PC-3 (cell line): ENCODE measurements at regions not wholly inside any gene's neighbourhood (a gene's known extent, or its start where the extent isn't known, plus 50 kb on each side); places are given as distances from the start of the nearest gene placed in this dataset.

Source experiments
- ATAC-seq: fragments of 200-7000 bp; cut with Tn5 transposase; 2 replicates; pipeline ENCODE4 v1.9.1; 2020; ENCODE audit warnings: mild to moderate bottlenecking, moderate library complexity
- BruUV-seq: library from RNA; stranded (reverse); fragments of 400-500 nt; replicated peaks from 2 replicates; lab custom pipeline; 2021; lab: Mats Ljungman, UMichigan
- CTCF ChIA-PET: fragments of 300-600 bp; sonication (Branson Sonifier 250); formaldehyde crosslinking; loops from one replicate; lab custom pipeline; 2022; ENCODE audit warnings: antibody characterized with exemption; lab: Charles Lee
- POLR2A ChIA-PET: fragments of 300-600 bp; sonication (Branson Sonifier 250); formaldehyde crosslinking; loops from one replicate; lab custom pipeline; 2022; ENCODE audit warnings: antibody characterized with exemption; ENCODE audit not compliant: unreplicated experiment; lab: Charles Lee
- DNase-seq: peaks from one replicate; pipeline ENCODE4 v3.0.0-alpha.2; 2015
- H2AFZ ChIP-seq: fragments of 300-600 bp; sonication (generic); 2 replicates; pipeline ENCODE4 v1.6.0; 2016; ENCODE audit warnings: antibody characterized with exemption, low read length
- H3F3A ChIP-seq: fragments of 300-600 bp; sonication (generic); one replicate; pipeline ENCODE4 v1.6.0; 2017; ENCODE audit warnings: antibody characterized with exemption, low read length, control low read depth, mild to moderate bottlenecking; ENCODE audit not compliant: unreplicated experiment
- H3K27ac ChIP-seq: fragments of 300-600 bp; sonication (generic); 2 replicates; pipeline ENCODE4 v1.5.1; 2016; ENCODE audit warnings: mild to moderate bottlenecking, low read length
- H3K27me3 ChIP-seq: fragments of 300-600 bp; sonication (generic); 2 replicates; pipeline ENCODE4 v1.6.1; 2016; ENCODE audit warnings: low read length, mixed read lengths
- H3K36me3 ChIP-seq: fragments of 300-600 bp; sonication (generic); 2 replicates; pipeline ENCODE4 v1.6.1; 2016; ENCODE audit warnings: low read depth, mixed run types, low read length, mixed read lengths
- H3K4me1 ChIP-seq: fragments of 300-600 bp; sonication (generic); 2 replicates; pipeline ENCODE4 v1.5.1; 2016; ENCODE audit warnings: low read length; ENCODE audit not compliant: insufficient read depth
- H3K4me2 ChIP-seq: fragments of 300-600 bp; sonication (generic); 2 replicates; pipeline ENCODE4 v1.6.0; 2016; ENCODE audit warnings: low read length
- H3K4me3 ChIP-seq: fragments of 300-600 bp; sonication (generic); 2 replicates; pipeline ENCODE4 v1.5.1; 2016; ENCODE audit warnings: mild to moderate bottlenecking, low read length, mixed read lengths
- H3K79me2 ChIP-seq: fragments of 300-600 bp; sonication (generic); 2 replicates; pipeline ENCODE4 v1.6.1; 2017; ENCODE audit warnings: low read length, mixed read lengths
- H3K9ac ChIP-seq: fragments of 300-600 bp; sonication (generic); 2 replicates; pipeline ENCODE4 v1.6.0; 2016; ENCODE audit warnings: mild to moderate bottlenecking, low read length
- H3K9me2 ChIP-seq: fragments of 300-600 bp; sonication (generic); replicated peaks from 2 replicates; pipeline ENCODE4 v1.6.1; 2016; ENCODE audit warnings: mixed run types, low read length, mixed read lengths
- H3K9me3 ChIP-seq: fragments of 300-600 bp; sonication (generic); 2 replicates; pipeline ENCODE4 v1.6.1; 2016; ENCODE audit warnings: low read length, mixed read lengths
- H4K20me1 ChIP-seq: fragments of 300-600 bp; sonication (generic); 2 replicates; pipeline ENCODE4 v1.6.1; 2016; ENCODE audit warnings: low read length, mixed read lengths
- EZH2 ChIP-seq: fragments of 300-600 bp; sonication (generic); IDR thresholded peaks from one replicate; pipeline ENCODE4 v1.6.1; 2017; ENCODE audit warnings: antibody characterized with exemption, mild to moderate bottlenecking, low read length; ENCODE audit not compliant: unreplicated experiment
- EZH2phosphoT487 ChIP-seq: fragments of 300-600 bp; sonication (generic); IDR thresholded peaks from 2 replicates; pipeline ENCODE4 v1.6.1; 2018; ENCODE audit warnings: mild to moderate bottlenecking, antibody characterized with exemption, low read length, borderline replicate concordance
- intact Hi-C: fragments of 100-400 bp; cut with micrococcal nuclease; formaldehyde crosslinking; loops from 2 replicates; pipeline ENCODE4 v1.9.0; 2023
- TF ChIP-seq, protein P1 (sequence below): fragments of 300-600 bp; sonication (generic); conservative IDR thresholded peaks from 2 replicates; pipeline ENCODE4 v1.5.1; 2017; ENCODE audit warnings: antibody characterized with exemption, low read depth, mild to moderate bottlenecking, low read length

- ChIA-PET POLR2A (no interaction called here), CTCF (interaction anchor here (1.5 kb wide), 1 partner anchor 161 kb away, joined by 3 read pairs; no protein-coding TSS in a partner anchor)
- H3K27ac ChIP-seq = no peak overlapping the region
- ATAC-seq (no peak), DNase-seq (no peak)
- H3K79me2 ChIP-seq = no peaks in the 10 kb centered on the region
- no peaks in the 10 kb centered on the region for H3K9me2 ChIP-seq
- no peaks in the 10 kb centered on the region; the same call in 1 of the 2 replicates for H3K4me1 ChIP-seq
- no peak overlapping the region for H3K9ac ChIP-seq
- intact Hi-C loops = loop anchor here (1.0 kb wide), 1 partner anchor 164 kb away; no protein-coding TSS in a partner anchor
- no peaks in the 10 kb centered on the region for H3K36me3 ChIP-seq
- peak overlapping the region; percentile 74 for H2AFZ ChIP-seq
- H3K9me3 ChIP-seq = no peaks in the 10 kb centered on the region
- H3K4me3 ChIP-seq = no peak overlapping the region
- peak overlapping the region; percentile 69; the same call in 1 of the 2 replicates for H3K4me2 ChIP-seq
- TF ChIP-seq, protein P1, sequence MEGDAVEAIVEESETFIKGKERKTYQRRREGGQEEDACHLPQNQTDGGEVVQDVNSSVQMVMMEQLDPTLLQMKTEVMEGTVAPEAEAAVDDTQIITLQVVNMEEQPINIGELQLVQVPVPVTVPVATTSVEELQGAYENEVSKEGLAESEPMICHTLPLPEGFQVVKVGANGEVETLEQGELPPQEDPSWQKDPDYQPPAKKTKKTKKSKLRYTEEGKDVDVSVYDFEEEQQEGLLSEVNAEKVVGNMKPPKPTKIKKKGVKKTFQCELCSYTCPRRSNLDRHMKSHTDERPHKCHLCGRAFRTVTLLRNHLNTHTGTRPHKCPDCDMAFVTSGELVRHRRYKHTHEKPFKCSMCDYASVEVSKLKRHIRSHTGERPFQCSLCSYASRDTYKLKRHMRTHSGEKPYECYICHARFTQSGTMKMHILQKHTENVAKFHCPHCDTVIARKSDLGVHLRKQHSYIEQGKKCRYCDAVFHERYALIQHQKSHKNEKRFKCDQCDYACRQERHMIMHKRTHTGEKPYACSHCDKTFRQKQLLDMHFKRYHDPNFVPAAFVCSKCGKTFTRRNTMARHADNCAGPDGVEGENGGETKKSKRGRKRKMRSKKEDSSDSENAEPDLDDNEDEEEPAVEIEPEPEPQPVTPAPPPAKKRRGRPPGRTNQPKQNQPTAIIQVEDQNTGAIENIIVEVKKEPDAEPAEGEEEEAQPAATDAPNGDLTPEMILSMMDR = no peak
- no peak for TF ChIP-seq EZH2
- no peak for TF ChIP-seq EZH2phosphoT487
- H4K20me1 ChIP-seq = no peaks in the 10 kb centered on the region
- no peaks in the 10 kb centered on the region for H3F3A ChIP-seq
- H3K27me3 ChIP-seq = no peaks in the 10 kb centered on the region
- no TSS peak for BruUV-seq
Measured at GRCh38 chr9:78438780-78439179, 141.9 kb downstream of the PSAT1 start.

DNA sequence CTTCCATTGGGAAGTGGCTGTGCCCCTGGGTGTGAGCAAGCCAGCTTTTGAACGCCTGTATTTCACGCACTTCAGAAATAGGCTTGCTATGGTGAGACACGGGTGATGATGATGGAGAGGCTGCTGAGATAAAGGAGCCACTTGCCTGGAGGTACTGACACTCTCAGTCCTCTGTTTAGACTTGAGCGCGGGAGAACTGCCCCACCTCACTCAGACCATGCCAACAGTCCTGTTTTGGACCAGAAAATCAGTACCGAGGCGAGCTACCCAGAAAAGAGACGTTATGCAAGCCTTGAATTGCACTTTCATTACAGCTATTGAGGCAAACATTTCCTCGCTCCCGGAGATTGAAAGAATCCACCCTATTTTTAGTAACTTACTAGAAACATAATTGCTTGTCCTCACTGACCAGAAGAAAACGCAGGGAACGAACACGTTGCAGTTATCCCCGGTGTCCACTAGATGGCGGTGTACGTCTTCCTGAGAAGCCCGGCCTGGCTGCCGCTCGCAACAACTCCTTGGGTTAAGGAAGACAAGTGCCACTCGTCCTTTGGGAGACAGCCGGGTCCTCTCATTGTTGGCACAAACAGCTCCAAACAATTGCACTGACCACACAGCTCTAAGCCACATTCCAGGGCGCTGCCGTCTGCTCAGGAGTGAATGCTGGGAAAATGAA lies 142.4 kb downstream of the PSAT1 start:
- H3K9me2 ChIP-seq = no peaks in the 10 kb centered on the region
- intact Hi-C loops = loop anchor here (1.0 kb wide), 1 partner anchor 163 kb away; no protein-coding TSS in a partner anchor
- H3K9ac ChIP-seq = no peak overlapping the region
- H3F3A ChIP-seq = no peaks in the 10 kb centered on the region
- no peaks in the 10 kb centered on the region for H3K9me3 ChIP-seq
- ChIA-PET POLR2A (no interaction called here), CTCF (interaction anchor here (0.7 to 1.5 kb wide), 2 partner anchors 73 to 161 kb away, joined by 3 to 4 read pairs; no protein-coding TSS in a partner anchor)
- H3K36me3 ChIP-seq = no peaks in the 10 kb centered on the region
- BruUV-seq = no TSS peak
- no peak overlapping the region for H3K27ac ChIP-seq
- H3K4me2 ChIP-seq = peak overlapping the region; percentile 69
- TF ChIP-seq EZH2phosphoT487 = no peak
- TF ChIP-seq, protein P1 = peak; percentile 89
- ATAC-seq = peak; percentile 80
- H3K79me2 ChIP-seq = no peaks in the 10 kb centered on the region
- peak overlapping the region; percentile 74 for H2AFZ ChIP-seq
- peak overlapping the region; percentile 48; the same call in 1 of the 2 replicates for H3K4me3 ChIP-seq
- H3K4me1 ChIP-seq = no peaks in the 10 kb centered on the region; the same call in 1 of the 2 replicates
- no peaks in the 10 kb centered on the region for H4K20me1 ChIP-seq
- DNase-seq = peak; percentile 87
- H3K27me3 ChIP-seq = no peaks in the 10 kb centered on the region
